TTC549 (cell line): ENCODE measurements at regions not wholly inside any gene's neighbourhood (a gene's known extent, or its start where the extent isn't known, plus 50 kb on each side); places are given as distances from the start of the nearest gene placed in this dataset.

ENCODE experiments used
- FAIRE-seq: peaks from 2 replicates; lab custom pipeline; 2012; peaks lifted over from hg19 to GRCh38; lab: Jason Lieb, UNC

GRCh38 chr16:51577621-51578303 is 426.7 kb upstream of the SALL1 start:
- no peak for FAIRE-seq

GRCh38 chr16:51576498-51577195 is 425.6 kb upstream of the SALL1 start:
- no peak for FAIRE-seq

- FAIRE-seq, result no peak
Observed at GRCh38 chr16:51573191-51573590, 422.1 kb upstream of the SALL1 start.

GRCh38 chr16:51569203-51569931 is 418.3 kb upstream of the SALL1 start:
- no peak for FAIRE-seq

GRCh38 chr16:51567911-51568310 is 416.8 kb upstream of the SALL1 start:
- FAIRE-seq, result no peak

- no peak for FAIRE-seq
Observed at GRCh38 chr16:51565184-51565583, 414.1 kb upstream of the SALL1 start.

- FAIRE-seq, result no peak
Observed at GRCh38 chr16:51562891-51563290, 411.8 kb upstream of the SALL1 start.

- no peak for FAIRE-seq
Observed at GRCh38 chr16:51559901-51560300, 408.8 kb upstream of the SALL1 start.

GRCh38 chr16:51557670-51558069 is 406.6 kb upstream of the SALL1 start:
- no peak for FAIRE-seq

- peak; percentile 17 for FAIRE-seq
Observed at GRCh38 chr16:51556694-51557340, 405.7 kb upstream of the SALL1 start.

GRCh38 chr16:51553910-51554309 is 402.8 kb upstream of the SALL1 start:
- no peak for FAIRE-seq

GRCh38 chr16:51553314-51553713 is 402.2 kb upstream of the SALL1 start:
- no peak for FAIRE-seq

GRCh38 chr16:51550800-51551347 is 399.8 kb upstream of the SALL1 start:
- FAIRE-seq, result no peak

GRCh38 chr16:51549836-51550235 is 398.8 kb upstream of the SALL1 start:
- no peak for FAIRE-seq

- peak; percentile 92 for FAIRE-seq
Observed at GRCh38 chr16:51545951-51546350, 394.9 kb upstream of the SALL1 start.

GRCh38 chr16:51544851-51545467 is 393.9 kb upstream of the SALL1 start:
- peak; percentile 92 for FAIRE-seq

- no peak for FAIRE-seq
Observed at GRCh38 chr16:51543971-51544370, 392.9 kb upstream of the SALL1 start.

GRCh38 chr16:51542981-51543815 is 392.1 kb upstream of the SALL1 start:
- FAIRE-seq, result peak; percentile 78

- no peak for FAIRE-seq
Observed at GRCh38 chr16:51540259-51540658, 389.2 kb upstream of the SALL1 start.

- peak; percentile 86 for FAIRE-seq
Observed at GRCh38 chr16:51538707-51539498, 387.8 kb upstream of the SALL1 start.
